ENCODE measurements at regions not wholly inside any gene's neighbourhood (a gene's known extent, or its start where the extent isn't known, plus 50 kb on each side); places are given as distances from the start of the nearest gene placed in this dataset.

DNA sequence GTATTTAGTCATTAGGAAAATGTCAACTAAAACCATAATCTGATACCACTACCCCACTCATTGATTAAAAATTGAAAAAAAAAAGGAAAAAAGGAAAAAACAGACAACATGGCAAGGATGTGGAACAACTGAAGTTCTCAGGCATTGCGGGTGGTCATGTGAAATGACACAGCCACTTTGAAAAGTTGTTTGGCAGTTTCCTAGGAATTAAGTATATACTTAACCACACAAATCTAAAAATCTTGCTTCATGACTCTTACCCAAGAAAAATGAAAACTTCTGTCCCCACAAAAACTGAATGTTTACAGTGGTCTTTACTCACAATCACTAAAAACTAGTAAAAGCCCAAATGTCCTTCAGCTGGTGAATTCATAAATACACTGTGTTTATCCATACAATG lies 254.5 kb downstream of the AHR start:
- no peak for DNase-seq (ENCODE audit: low spot score)
- no peak overlapping the region for H3K27ac Mint-ChIP-seq (ENCODE audit: unreplicated experiment)

DNA sequence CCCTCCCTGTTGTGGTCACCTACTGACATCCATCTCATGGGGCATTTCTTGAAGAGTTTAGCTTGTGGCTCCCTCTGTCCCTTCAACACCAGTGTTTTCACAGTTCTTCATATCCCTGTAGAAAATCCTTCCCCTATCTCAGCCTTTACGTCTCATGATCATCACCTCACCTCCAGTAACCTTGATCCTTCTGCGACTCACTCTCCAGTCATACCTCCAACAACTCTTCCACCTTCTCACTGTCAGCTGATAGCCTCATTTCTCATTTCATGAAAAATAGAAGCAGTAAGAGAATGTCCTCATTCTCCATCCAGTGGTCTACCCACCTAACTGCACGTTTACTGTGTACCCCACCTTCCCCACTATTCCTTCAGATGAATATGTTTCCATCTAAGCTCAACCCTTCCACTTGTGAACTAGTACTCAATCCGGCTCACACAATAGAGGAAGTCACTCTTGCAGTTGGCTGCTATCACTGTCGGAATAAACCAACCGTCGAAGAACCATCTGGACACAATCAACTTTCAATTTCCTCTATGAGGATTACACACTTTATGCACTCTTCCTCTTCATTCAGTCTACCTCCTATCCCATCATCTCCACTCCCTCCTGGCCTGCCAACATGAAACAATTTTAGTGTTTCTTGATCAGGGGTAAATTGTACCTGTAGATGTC lies 256.0 kb downstream of the AHR start:
- Mint-ChIP-seq H3K36me3 (ENCODE audit: low read depth) (no peaks in the 10 kb centered on the region), H3K4me1 (ENCODE audit: low read depth) (peaks cover 39% of the 10 kb centered on the region), H3K27me3 (ENCODE audit: low read depth) (no peaks in the 10 kb centered on the region), H3K27ac (ENCODE audit: unreplicated experiment) (no peak overlapping the region), H3K9me3 (ENCODE audit: low read depth) (no peaks in the 10 kb centered on the region), H3K4me3 (ENCODE audit: unreplicated experiment) (no peak overlapping the region)
- TF ChIP-seq, protein P1, sequence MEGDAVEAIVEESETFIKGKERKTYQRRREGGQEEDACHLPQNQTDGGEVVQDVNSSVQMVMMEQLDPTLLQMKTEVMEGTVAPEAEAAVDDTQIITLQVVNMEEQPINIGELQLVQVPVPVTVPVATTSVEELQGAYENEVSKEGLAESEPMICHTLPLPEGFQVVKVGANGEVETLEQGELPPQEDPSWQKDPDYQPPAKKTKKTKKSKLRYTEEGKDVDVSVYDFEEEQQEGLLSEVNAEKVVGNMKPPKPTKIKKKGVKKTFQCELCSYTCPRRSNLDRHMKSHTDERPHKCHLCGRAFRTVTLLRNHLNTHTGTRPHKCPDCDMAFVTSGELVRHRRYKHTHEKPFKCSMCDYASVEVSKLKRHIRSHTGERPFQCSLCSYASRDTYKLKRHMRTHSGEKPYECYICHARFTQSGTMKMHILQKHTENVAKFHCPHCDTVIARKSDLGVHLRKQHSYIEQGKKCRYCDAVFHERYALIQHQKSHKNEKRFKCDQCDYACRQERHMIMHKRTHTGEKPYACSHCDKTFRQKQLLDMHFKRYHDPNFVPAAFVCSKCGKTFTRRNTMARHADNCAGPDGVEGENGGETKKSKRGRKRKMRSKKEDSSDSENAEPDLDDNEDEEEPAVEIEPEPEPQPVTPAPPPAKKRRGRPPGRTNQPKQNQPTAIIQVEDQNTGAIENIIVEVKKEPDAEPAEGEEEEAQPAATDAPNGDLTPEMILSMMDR (IDR thresholded peaks at IDR 0.05), result no peak
- no peak for DNase-seq (ENCODE audit: low spot score)

More for the DNA sequence above, 254.5 kb downstream of the AHR start:
- no peaks in the 10 kb centered on the region for H3K9me3 Mint-ChIP-seq (ENCODE audit: low read depth)
- no peak overlapping the region for H3K4me3 Mint-ChIP-seq (ENCODE audit: unreplicated experiment)
- no peaks in the 10 kb centered on the region for H3K36me3 Mint-ChIP-seq (ENCODE audit: low read depth)
- TF ChIP-seq, protein P1 (IDR thresholded peaks at IDR 0.05), result no peak
- peaks cover 23% of the 10 kb centered on the region for H3K4me1 Mint-ChIP-seq (ENCODE audit: low read depth)
- H3K27me3 Mint-ChIP-seq (ENCODE audit: low read depth), result no peaks in the 10 kb centered on the region

DNA sequence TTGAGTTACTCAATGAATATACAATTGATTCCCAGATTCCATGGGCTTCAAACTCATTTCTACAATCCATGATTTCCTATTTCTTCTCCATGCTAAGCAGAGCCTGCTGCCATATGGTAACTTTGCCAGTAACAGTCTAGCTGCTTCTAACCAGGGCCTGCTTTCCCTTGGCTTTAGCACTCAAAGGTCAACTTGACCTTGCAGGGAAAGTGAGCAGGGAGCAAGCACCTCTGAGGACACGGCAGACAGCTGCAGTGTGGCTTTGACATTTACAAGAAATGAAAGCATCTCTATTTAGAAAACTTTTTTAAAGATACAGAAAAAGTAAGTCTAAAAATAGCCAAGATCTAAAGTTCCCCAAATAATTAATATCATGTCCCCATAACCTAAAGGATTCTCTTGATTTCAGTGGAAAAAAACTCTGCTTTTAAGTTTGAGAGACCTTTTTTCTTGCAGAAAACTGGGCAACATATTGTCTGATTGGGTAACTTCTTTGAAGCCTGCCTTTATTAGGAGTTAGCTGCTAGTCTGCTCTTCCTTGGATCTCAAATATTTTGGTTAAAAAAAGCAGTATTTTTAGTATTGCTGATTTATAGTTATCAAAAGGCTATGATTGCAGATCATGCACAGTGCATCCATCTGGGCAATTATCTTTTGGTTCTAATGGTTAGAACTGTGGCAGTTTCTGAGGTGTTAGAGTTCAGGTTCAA lies 257.9 kb downstream of the AHR start:
- no peak for DNase-seq (ENCODE audit: low spot score)
- H3K4me1 Mint-ChIP-seq (ENCODE audit: low read depth), result peaks cover 43% of the 10 kb centered on the region
- H3K27ac Mint-ChIP-seq (ENCODE audit: unreplicated experiment), result no peak overlapping the region
- TF ChIP-seq, protein P1 (IDR thresholded peaks at IDR 0.05), result no peak
- H3K36me3 Mint-ChIP-seq (ENCODE audit: low read depth), result no peaks in the 10 kb centered on the region
- no peak overlapping the region for H3K4me3 Mint-ChIP-seq (ENCODE audit: unreplicated experiment)
- no peaks in the 10 kb centered on the region for H3K9me3 Mint-ChIP-seq (ENCODE audit: low read depth)
- H3K27me3 Mint-ChIP-seq (ENCODE audit: low read depth), result no peaks in the 10 kb centered on the region

DNA sequence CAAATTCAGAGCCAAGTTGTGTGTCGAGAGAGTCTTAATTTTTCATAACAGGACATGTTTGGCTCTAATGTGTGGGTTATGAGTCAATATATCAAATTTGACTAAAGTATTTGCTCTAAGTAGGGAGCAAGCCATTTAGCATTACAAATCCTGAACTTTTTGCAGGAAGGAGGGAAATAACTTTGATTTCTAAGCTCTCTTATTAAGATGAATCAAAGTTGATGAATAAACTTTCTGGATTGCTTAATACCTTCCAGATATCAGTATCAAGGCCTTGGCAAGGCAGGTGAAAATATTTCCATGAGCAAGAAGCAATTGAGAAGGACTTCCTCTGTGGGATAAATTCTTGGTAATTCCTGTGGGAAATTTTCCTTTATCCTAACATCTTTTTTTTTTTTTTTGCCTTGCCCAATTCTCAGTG lies 258.8 kb downstream of the AHR start:
- no peaks in the 10 kb centered on the region for H3K27me3 Mint-ChIP-seq (ENCODE audit: low read depth)
- no peak for DNase-seq (ENCODE audit: low spot score)
- H3K9me3 Mint-ChIP-seq (ENCODE audit: low read depth), result no peaks in the 10 kb centered on the region

DNA sequence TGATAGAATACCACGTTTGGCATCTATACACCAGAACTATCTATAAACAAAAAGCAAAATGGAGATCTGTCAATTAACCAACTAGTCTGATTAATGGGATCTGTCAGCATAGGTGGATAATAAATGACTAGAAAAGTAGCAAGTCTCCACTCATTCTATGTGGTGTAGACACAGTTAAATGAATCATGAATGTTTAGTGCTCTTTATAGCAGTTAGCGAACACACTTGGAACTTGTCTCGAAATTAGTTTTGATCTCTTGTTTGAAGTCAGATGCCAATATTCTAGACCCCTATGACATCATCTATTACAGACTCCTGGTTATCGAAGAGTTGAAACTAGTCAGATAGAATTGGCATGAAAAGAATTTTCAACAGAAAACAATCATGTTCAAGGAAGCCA lies 259.7 kb downstream of the AHR start:
- Mint-ChIP-seq H3K27ac (ENCODE audit: unreplicated experiment) (no peak overlapping the region), H3K36me3 (ENCODE audit: low read depth) (no peaks in the 10 kb centered on the region), H3K4me1 (ENCODE audit: low read depth) (peaks cover 36% of the 10 kb centered on the region), H3K27me3 (ENCODE audit: low read depth) (no peaks in the 10 kb centered on the region), H3K4me3 (ENCODE audit: unreplicated experiment) (no peak overlapping the region), H3K9me3 (ENCODE audit: low read depth) (peaks cover 4% of the 10 kb centered on the region)
- TF ChIP-seq, protein P1 (IDR thresholded peaks at IDR 0.05), result no peak
- DNase-seq (ENCODE audit: low spot score), result no peak

More for the DNA sequence above, 258.8 kb downstream of the AHR start:
- peaks cover 43% of the 10 kb centered on the region for H3K4me1 Mint-ChIP-seq (ENCODE audit: low read depth)
- H3K36me3 Mint-ChIP-seq (ENCODE audit: low read depth), result no peaks in the 10 kb centered on the region
- H3K27ac Mint-ChIP-seq (ENCODE audit: unreplicated experiment), result peak overlapping the region; percentile 43
- no peak overlapping the region for H3K4me3 Mint-ChIP-seq (ENCODE audit: unreplicated experiment)
- TF ChIP-seq, protein P1 (IDR thresholded peaks at IDR 0.05), result no peak

Data from chondrocyte (in vitro differentiated cells).